Esophagus muscularis mucosa (tissue), 4 donors: ENCODE measurements at regions not wholly inside any gene's neighbourhood (a gene's known extent, or its start where the extent isn't known, plus 50 kb on each side); places are given as distances from the start of the nearest gene placed in this dataset.

ENCODE experiments used
- EP300 ChIP-seq: sonication (generic); formaldehyde crosslinking; IDR thresholded peaks from one replicate; pipeline ENCODE4 v1.6.1; 2017; ENCODE audit warnings: antibody characterized with exemption
- POLR2A ChIP-seq: fragments of 450-650 bp; IDR thresholded peaks from one replicate; pipeline ENCODE4 v1.6.1; 2017; ENCODE audit warnings: antibody characterized with exemption, moderate library complexity, mild to moderate bottlenecking, low read depth
- POLR2AphosphoS5 ChIP-seq, 2 donors: sonication (generic); formaldehyde crosslinking; IDR thresholded peaks; one replicate each; pipeline ENCODE4 v1.6.1; 2017; ENCODE audit warnings: antibody characterized with exemption in 2 of 2
- TF ChIP-seq, protein P1 (sequence below), 3 experiments: fragments of 200-600 bp in 2 of 3; fragments of 450-650 bp in 1 of 3; sonication (generic) in 2 of 3; IDR thresholded peaks; one replicate each; pipeline ENCODE4 v1.5.1; 2017 to 2019; ENCODE audit warnings: antibody characterized with exemption in 3 of 3, mild to moderate bottlenecking in 2 of 3, moderate library complexity in 1 of 3

DNA sequence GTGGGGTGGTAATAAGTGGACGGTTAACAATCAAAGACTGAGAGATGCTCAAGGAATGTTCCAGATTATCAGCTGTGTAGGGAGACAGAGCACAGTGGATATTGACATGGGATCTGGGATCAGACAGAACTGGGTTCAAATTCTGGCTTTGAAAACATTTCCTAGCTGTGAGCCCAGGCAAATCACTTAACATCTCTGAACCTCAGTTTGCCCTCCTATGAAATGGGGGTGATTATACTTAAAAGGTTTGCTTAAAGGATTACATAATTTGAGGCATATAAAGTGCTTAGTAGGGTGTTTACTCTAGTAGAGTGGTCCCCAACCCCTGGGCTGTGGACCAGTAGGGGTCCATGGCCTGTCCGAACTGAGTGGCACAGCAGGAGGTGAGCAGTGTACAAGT is 260.0 kb upstream of the CRY1 start:
- TF ChIP-seq POLR2A = no peak
- TF ChIP-seq, protein P1, sequence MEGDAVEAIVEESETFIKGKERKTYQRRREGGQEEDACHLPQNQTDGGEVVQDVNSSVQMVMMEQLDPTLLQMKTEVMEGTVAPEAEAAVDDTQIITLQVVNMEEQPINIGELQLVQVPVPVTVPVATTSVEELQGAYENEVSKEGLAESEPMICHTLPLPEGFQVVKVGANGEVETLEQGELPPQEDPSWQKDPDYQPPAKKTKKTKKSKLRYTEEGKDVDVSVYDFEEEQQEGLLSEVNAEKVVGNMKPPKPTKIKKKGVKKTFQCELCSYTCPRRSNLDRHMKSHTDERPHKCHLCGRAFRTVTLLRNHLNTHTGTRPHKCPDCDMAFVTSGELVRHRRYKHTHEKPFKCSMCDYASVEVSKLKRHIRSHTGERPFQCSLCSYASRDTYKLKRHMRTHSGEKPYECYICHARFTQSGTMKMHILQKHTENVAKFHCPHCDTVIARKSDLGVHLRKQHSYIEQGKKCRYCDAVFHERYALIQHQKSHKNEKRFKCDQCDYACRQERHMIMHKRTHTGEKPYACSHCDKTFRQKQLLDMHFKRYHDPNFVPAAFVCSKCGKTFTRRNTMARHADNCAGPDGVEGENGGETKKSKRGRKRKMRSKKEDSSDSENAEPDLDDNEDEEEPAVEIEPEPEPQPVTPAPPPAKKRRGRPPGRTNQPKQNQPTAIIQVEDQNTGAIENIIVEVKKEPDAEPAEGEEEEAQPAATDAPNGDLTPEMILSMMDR (IDR thresholded peaks at IDR 0.05) = no peak
- TF ChIP-seq POLR2AphosphoS5 (IDR thresholded peaks at IDR 0.05) = no peak
- TF ChIP-seq EP300 = no peak
